SIG-M5 treated with dmso at 0.1 percent for 504 hours (cell line): ENCODE measurements at regions not wholly inside any gene's neighbourhood (a gene's known extent, or its start where the extent isn't known, plus 50 kb on each side); places are given as distances from the start of the nearest gene placed in this dataset.
"Not testable (repeated sequence)": the region's sequence is repeated elsewhere in the genome, so short reads cannot be mapped to it uniquely, and the experiment has no call there.

Experiments
- DNase-seq: peaks from one replicate; lab custom pipeline; 2025; ENCODE audit not compliant: unreplicated experiment; lab: John Stamatoyannopoulos, UW

DNA sequence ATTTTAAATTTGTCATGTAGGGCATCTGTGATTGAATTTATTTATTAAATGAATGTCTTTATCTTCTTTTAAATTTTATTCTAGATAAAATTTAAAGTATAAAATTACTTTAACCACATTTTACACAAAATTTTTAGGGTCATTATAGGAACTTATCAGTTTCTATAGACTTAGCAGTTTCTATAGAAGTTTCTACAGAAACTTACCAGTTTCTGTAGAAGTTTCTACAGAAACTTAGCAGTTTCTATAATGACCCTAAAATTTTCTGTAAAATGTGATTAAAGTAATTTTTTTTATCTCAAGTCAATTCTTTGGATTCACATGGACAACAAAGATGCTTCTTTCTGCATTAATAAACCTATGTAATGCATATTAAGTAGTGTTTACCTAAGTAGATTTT is 565.9 kb upstream of the TECRL start:
- no peak for DNase-seq

DNA sequence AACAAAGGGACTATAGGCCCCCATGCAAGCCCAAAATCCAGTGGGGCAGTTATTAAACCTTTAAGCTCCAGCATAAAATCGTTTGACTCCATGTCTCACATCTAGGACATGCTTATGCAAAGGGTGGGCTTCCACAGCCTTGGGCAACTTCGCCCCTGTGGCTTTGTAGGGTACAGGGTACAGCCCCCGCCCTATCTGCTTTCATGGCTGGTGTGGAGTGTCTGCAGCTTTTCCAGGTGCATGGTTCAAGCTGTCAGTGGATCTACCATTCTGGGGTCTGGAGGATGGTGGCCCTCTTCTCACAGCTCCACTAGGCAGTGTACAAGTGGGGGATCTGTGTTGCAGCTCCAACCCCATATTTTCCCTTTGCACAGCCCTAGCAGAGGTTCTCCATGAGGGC is 559.8 kb upstream of the TECRL start:
- DNase-seq: no peak

DNA sequence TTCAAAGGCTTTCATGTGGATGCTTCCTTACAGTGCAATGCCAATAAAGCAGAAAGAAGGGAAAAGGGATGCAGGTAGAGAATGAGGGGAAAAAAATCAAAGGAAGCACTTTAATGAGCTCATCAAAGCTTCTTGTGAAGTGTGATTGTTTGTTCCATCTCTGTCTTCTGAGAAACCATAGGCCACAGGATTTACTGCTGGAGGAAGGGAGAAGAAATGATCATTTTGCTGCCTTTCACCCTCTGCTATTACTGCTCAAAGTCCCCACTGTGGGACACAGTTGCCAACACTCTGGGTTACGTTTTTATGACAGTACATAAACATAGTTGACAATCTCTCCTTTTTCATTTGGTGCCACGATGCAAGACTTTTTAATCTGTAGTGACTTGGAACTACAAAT is 558.0 kb upstream of the TECRL start:
- DNase-seq: no peak

DNA sequence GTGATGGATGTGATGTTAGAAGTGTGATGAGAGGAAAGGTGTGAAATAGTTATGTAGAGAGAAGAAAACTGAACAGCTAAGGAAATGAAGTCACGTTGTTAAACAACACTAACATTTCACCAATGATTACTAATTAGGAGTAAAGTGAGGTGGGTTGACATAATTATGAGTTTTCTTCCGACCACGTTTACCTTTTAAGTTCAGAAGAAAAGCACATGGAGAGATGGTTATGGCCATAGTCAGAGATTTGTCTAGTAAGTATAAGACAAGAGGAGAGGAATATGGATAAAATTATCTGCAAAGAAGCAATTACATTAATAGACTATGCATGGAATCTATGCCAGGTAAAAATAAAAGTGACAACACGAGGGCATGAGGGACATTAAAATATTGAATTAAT is 551.3 kb upstream of the TECRL start:
- no peak for DNase-seq

DNA sequence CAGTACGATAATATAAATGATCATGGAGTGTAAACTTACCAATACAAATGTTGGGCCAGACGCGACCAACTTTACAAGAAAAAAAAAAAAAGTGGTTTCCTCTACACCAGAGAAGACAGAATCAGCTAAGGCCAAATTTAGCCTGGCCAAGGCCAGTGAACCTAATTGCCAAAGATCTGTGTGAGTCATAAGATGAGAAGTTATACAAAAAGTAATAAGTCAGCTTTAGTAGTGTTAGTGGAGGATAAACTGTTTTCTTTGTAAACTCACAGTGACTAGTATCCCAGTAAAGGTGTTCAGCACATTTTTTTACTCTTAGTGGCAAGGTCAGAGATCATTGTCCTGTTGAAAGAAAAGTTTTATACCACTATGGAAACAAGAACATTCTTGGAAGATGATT is 531.4 kb upstream of the TECRL start:
- DNase-seq: no peak

DNA sequence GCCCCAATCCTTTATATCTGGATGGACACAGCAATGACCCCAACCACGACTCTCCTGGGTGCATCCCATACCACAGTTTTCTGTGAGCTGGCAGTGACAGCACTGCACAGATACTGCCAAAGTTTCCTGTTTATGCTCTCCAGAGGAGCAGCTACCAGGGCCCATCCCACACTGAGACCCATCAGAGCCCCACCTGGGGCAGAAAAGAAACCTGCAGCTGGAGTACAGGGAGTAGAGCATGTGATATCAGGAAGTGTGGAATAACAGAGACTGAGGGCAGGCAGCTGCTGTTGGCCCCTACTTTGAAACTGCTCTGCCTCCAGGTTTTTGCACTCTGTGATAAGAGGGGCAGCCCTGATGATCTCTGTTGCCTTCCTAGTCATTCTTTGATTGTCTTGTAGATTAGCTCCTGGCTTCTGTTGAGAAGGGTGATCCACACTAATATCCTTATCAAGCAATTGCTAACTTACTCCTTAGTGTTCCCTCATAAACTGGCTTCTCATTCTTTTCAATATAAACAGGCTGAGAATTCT is 526.3 kb upstream of the TECRL start:
- no peak for DNase-seq

DNA sequence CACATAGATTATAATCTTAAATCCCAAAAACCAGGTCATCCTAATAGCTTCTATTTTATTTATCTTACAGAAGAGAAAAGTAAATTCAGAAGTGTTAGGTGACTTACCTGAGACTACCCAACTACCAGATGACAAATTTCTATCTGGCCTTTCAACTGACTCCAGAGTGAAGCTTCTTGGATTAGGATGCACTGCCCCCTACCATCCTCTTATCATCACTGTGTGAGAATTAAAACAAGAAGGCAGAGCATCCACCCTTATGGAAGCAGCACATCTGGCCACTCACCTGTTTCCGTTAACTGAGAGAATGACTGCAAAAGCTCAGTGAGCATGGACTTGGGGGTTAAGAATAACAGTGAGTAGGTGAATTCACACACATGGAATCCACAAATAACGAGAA is 502.6 kb upstream of the TECRL start:
- DNase-seq: no peak

DNA sequence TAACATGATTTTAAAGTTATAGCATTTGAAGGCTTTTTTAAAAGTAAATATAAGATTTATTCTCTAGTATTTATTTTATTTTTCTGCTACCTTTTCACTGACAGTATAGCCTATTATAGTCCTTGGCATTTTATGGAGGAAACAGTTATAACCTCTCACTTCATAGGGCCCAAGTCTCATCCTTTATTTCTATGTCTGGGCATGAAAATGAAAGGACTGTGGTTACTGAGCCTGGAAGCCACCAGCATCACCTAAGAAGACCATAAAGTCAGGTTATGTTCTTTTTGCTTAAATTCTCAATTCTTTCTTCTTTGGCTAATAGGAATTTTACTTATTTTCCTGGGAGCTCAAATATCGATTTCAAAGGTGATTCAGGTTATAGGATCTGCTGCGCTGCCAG is 494.7 kb upstream of the TECRL start:
- DNase-seq: no peak

DNA sequence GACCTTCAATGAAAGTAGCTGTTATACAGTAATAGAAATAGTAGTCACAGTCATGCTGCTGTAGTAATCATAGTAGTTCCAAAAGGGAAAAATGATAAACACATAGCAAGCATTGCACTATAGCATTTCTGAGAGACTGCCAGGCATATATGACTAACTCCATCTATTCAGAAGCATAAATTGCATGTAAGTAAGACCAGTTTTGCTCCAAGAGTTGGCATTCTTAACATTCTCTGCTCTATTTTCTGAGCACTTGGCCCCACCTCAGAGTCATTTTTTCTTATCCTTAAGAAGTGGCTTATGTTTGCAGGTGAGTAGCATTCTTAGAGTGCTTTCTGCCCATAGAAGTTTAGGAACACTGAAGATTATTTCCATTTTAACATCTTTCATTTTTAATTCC is 490.3 kb upstream of the TECRL start:
- no peak for DNase-seq

DNA sequence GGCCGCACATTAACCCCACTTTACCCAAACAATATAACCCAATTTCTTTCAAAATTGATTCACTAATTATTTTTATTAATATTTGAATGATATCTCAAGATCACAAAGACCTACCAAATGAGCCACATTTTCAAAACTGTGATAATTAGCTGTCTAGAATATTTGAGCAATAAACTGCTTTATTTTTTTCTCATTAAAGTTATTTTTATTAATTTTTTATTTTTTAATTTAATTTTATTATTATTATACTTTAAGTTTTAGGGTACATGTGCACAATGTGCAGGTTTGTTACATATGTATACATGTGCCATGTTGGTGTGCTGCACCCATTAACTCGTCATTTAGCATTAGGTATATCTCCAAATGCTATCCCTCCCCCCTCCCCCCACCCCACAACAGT is 489.8 kb upstream of the TECRL start:
- not testable (repeated sequence) for DNase-seq

DNA sequence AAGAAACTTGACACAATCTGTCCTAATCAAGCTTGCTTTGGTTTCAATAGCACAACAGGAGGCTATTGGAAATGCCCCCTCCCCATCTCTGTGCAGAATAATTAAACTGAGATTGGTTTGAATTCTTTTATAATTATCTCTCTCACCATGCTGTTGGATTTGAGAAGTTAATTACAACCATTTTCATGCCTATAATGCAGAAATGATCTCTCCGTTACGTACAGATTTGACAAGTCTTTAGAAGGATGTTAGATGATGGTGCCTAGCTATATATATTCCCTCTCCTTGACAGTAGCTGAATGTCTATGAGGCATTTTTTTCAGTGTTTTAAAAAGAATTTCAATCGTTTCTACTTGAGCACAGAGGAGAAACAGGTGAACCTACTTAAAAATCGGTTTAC is 488.4 kb upstream of the TECRL start:
- no peak for DNase-seq

DNA sequence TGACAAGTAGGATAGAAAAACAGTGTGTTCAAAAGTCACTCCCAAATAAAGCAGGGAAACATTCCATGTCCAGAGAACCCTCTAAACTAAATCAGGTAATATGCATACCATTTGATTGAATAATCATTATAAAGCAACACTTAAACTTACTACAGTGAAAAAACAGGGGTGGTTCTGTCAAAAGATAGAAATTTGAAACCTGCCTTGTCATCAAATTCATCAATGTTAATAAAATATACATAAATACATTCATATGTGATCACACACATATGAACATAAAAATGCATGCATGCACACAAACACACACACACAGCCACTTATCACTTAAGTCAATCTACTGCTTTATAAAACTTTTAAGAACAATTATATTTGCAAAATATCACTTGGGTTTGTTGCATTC is 485.8 kb upstream of the TECRL start:
- no peak for DNase-seq

DNA sequence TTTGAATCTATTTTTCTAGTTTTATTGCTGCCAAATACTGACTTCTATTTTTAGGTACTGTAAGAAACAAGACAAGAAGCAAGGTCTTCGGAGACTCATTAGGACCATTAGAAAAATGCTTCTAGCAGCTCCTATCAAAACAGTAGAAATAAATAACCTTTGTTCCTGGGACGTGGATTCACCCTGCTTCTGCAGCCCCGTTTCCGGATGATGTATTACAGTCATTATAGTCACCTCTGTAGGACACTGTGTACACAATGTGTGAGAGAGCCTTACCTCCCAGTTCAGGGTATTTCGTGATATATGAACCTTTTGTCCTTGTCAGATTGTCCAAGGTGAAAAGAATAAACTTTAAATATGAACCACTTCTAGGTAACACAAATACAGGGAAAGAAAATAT is 484.0 kb upstream of the TECRL start:
- DNase-seq: no peak

DNA sequence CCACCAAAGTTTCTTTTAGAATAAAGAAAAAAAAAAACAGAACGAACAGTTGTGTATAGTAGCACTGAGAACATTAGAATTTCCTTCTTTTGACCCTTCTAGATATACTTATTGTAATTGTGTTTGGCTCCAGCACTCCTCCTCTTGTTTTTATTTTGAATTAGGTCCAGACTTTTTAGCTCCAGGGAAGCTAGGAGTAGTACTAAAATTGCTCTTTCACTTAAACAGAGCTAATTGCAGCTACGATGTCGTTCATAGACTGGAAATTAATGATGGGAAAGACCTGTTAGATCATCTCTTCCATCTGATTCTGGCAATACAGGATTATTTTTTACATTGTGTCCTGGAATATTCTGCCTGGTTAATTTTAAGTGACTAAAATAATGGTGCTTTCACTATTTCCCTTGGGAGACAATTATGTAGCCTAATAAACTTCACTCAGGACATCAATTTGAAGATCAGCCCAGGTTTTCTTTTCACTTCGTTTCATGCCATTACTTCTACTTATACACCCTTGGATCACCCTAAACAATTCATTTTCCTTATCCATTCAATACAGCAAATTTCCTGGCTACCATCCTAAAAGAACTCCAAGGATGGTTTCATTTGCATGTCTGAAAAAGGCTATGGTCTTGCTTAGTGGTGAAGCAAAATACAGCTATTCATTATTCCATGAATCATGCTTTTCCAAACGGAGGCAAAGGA is 480.8 kb upstream of the TECRL start:
- no peak for DNase-seq

DNA sequence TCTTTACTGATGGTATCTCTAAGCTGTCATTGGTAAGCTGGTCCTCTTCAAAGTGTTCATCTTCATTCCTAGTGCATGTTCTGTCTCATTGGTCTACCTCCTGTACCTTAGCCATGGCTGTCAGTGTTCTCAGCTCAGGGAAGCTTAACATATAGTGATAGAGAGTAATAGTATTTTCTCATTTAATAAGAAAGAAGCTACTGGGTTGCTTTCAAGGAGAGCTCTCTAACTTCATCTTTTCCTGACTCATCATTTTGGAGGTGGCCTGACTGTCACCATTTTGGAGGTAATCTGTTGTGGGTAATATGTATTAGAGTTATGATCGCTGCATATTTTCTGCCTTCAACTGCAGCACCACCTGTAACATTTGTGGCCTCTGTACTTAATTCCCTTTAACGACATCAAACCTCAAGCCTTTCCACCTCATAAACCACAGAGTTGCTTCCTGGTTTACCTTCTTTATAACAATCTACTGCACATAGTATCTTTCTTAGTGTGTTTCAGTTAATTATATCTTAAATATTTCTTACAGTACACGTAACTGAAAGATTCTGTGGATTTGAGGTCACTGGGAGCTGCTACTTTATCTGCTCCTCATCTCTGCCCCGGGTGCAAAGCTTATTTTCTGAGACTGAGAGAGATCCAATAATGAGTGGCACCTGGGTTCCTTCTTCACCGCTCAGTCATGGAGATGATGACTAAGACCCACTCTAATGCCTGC is 474.0 kb upstream of the TECRL start:
- DNase-seq: no peak

DNA sequence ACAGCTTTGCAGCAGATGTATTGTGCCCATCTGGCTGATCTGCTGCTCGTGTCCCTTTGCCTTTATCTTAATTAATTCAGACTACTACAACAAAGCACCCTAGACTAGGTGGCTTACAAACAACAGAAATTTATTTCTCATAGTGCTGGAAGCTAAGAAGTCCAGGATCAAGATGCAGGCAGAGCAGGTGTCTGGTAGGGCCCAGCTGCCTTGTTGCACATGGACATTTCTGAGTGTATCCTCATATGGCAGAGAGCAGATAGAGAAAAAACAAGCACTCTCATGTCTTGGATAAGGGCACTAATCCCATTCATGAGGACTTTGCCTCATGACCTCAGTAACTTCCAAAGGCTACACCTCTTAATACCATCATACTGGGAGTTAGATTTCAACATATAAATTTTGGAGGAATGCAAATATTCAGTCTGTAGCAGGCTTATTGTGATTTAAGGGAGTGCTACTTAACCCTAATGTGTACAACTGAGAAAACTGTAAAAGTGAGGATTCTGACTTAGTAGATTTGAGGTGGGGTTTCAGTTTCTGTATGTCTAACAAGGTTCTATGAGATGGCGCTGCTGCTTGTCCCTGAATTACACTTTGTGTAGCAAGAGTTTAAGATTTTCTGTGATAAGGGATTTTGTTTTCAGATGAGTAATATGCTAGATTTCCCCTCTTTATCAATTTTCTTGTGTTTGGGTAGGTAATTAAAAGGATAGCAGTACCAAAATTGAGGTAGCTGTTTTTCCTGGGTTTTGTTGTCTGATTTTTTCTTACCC is 473.2 kb upstream of the TECRL start:
- no peak for DNase-seq

DNA sequence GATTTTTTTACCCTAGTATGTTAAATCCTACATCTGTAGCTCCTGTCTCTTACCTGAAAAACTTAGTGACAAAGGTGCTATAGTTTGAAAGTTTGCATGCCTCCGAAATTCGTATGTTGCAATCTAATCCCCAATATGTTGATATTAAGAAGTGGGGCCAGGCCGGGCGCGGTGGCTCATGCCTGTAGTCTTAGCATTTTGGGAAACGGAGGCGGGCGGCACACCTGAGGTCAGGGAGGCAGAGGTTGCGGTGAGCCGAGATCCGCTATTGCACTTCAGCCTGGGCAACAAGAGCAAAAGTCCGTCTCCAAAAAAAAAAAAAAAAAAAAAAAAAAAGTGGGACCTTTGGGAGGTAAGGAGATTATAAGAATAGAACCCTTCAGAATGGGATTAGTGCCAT is 471.3 kb upstream of the TECRL start:
- no peak for DNase-seq

DNA sequence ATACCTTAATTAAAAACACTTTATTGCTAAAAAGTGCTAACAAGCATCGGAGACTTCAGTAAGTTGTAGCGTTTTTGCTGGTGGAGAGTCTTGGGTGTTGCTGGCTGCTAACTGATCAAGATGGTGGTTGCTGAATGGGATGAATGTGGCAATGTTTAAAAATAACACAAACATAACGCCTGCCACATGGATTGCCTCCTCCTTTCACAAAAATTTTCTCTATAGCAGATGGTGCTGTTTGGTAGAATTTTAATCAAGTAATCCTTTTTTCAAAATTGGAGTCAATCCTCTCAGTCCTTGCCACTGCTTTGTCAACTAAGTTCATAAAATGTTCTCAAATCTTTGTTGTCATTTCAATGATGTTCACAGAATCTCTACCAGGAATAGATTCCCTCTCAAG is 466.8 kb upstream of the TECRL start:
- DNase-seq: no peak

DNA sequence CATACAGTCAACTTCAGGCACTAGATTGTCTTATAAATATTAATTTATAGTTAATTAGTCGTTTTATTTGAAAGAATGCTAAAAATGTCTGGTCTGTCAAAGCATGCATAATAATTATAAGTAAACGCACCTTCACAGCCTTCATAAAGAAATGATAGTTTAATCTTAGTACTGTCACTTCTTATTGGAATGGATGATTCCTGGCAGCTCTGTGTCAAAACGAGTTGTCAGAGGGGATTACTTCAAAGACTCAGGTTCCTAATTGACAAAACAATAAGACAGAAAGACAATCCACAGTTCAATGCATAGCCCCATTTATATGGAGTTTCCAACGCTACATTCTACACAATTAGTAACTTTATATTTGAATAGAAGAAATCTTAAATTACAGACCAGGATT is 461.3 kb upstream of the TECRL start:
- no peak for DNase-seq

DNA sequence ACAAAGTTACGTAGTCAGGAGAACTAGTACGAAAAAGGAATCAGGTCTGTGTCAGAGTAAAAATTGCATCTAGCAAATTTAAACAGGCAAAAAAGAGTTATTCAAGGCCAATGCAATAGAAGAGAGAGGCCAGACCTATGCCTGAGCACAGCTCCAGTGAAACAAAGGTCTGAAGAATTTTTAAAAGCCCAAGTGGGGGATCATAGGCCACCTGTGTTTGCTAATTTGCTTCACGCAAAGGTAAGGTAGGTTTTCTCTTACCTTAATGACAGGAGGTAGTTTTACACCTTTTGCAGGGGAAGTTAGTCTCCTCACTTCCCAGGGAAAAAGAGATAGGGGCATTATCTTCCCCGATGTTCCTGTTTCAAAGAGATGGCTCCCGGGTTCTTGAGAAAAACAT is 448.6 kb upstream of the TECRL start:
- no peak for DNase-seq

DNA sequence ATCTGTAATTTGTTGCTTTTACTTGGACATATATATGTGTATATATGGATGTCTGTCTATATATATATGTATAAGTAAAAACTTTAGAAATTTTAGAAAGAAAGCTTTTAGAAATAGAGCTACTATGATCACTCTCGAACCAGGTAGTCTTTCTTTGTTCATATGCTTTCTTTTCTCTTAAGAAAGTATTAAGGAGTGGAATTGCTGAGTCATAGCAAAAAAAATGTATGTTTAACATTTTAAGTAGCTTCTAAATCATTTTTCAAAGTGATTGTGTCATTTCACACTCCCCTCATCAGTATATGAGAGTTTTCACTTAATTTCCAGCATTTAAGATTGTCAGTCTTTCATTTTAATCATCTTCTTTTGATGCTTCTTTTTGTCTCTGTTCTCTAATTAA is 447.9 kb upstream of the TECRL start:
- DNase-seq: no peak

DNA sequence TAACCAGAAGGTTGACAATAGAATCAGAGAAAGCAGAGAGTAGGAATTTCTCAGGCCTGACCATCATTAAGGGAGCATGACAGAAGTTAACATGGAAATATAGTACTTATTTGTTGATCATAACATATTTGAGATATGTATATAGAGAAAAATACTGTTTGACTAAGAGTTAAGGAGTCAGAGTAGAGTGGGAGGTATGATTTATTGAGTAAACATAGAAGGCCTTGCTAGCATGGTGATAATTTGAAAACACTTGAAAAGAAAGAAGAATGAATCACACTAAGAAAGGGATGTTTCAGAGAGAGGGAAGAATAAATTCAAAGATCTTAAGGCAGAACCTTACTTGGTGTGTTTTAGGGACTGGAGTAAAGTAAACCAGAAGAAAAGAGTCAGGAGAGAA is 437.2 kb upstream of the TECRL start:
- no peak for DNase-seq
